ENCODE measurements at regions not wholly inside any gene's neighbourhood (a gene's known extent, or its start where the extent isn't known, plus 50 kb on each side); places are given as distances from the start of the nearest gene placed in this dataset.
"Not testable (repeated sequence)": the region's sequence is repeated elsewhere in the genome, so short reads cannot be mapped to it uniquely, and the experiment has no call there.

GRCh38 chr2:242089213-242089549 lies 219.7 kb downstream of the RTP5 start:
- TF ChIP-seq EP300 (IDR thresholded peaks at IDR 0.05); POLR2A (IDR thresholded peaks at IDR 0.05; ENCODE audit: low read length); CTCF (IDR thresholded peaks at IDR 0.05); NFE2L2 (conservative IDR thresholded peaks at IDR 0.05; ENCODE audit: low read length); JUN (IDR thresholded peaks at IDR 0.05); MYC (IDR thresholded peaks at IDR 0.05; ENCODE audit: borderline replicate concordance, low read length); CEBPB (IDR thresholded peaks at IDR 0.05); EHMT2 (IDR thresholded peaks at IDR 0.05; ENCODE audit: low read depth); KDM5A (IDR thresholded peaks at IDR 0.05); FOSL2 (IDR thresholded peaks at IDR 0.05); FOSL2 (CRISPR knock-in tag; IDR thresholded peaks at IDR 0.05); RFX5 (IDR thresholded peaks at IDR 0.05): not testable (repeated sequence)

All from A549 (cell line).